Glomerular visceral epithelial cell (primary cell): ENCODE measurements at regions not wholly inside any gene's neighbourhood (a gene's known extent, or its start where the extent isn't known, plus 50 kb on each side); places are given as distances from the start of the nearest gene placed in this dataset.

Experiments used
- DNase-seq: peaks from one replicate; pipeline ENCODE4 v3.0.0-alpha.2; 2016; ENCODE audit errors: extremely low spot score

DNA sequence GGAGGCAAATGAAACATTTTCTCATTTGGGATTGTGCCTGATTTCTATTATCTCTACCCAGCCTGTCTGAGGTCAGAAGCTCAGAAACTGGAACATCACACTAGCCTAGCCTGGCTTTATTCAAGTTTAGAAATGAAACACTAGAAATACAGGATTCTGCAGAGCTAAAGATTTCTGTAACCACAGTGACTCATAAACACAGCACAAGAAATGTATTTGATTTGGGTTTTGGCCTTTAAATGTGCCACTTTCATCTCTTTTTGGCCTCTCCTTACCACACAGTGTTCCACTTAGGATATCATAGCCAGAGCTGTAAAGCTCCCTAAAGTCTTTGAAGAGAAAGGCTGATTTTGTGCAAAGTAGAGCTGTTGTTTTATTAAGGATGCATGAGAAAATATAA lies 307.5 kb downstream of the EMP1 start:
- DNase-seq: no peak

DNA sequence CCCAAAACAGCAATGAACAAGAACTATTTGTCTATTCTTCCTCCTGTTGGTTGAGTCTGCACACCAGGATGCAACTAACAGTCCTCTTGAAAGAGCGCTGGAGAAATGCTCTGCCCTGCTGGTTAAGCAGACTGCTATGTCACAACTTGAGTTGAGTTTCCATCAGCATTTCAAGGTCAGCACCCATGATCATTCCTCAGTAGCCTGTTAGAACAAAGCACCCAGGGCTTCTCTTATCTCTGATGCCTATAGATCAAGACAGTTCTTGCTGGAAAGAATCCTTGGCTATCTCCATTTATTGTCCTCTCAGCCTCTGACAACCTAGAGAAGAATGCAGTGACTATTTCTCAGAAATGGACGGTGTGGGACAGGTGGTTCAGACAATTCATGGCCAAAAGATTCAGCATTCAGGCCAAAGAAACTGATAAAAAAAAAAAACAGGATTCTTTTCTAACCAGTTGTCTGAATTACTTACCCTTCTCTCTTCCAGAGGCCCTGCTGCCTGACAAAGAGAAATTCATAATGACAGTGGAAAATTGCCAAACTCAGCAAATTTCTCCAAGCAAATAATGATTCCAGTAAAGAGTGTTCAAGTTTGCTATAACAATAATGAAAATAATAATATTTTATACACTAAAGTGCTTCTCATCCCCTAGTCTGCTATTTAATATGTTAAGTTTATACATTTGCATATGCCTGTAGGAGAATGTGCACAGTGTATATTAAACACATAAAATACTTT lies 306.7 kb downstream of the EMP1 start:
- no peak for DNase-seq

DNA sequence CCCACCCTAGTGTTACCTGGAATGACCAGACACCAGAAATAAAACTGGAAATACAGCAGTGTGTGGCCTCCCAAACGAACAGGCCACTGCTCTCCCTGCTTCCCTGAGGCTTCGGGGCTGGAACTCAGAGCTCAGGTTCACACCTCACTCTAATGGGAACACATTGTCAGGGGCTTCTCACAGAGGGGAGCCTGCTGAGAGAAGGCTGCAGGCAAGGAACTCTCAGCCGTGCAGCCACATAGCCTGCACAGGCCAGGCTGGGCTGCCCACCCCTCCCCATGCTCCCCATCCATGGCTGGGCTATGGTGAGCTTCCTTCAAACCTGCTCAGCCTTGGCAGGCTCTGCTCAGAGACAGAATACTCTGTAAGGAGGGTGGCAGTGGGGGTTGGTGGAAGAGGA lies 302.5 kb downstream of the EMP1 start:
- no peak for DNase-seq

DNA sequence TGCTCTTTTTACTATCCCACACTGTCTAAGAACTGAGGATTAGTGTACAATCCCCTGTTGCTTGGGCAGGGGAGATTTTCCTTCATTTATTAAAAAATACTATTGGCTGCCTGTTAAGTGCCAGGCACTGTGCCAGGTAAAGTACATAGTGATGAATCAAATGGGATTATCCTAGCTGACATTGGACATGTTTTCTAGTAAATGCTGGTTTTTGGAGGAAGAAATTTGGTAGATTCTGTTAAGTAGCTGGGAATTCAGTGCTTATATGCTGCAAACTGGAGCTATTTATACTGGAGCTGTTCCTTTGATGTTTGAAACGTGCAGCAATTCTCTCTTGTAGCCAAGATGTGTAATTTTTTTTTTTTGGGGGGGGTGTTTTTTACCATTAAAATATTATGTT lies 299.6 kb downstream of the EMP1 start:
- no peak for DNase-seq

DNA sequence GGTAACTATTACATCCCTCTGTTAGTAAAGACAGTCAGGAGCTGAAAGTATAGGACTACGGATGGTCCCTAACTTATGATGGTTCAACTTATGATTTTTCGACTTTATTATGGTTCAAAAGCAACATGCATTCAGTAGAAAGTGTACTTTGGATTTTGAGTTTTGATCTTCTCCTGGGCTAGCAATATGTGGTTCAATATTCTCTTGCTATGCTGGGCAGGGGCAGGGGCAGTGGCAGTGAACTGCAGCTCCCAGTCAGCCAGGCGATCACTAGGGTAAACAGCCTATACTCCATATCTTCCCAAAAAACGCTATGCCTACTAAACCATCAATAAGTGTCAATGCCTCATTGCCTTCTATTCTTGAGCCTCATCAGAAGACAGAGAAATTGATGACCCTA lies 292.7 kb downstream of the EMP1 start:
- no peak for DNase-seq

DNA sequence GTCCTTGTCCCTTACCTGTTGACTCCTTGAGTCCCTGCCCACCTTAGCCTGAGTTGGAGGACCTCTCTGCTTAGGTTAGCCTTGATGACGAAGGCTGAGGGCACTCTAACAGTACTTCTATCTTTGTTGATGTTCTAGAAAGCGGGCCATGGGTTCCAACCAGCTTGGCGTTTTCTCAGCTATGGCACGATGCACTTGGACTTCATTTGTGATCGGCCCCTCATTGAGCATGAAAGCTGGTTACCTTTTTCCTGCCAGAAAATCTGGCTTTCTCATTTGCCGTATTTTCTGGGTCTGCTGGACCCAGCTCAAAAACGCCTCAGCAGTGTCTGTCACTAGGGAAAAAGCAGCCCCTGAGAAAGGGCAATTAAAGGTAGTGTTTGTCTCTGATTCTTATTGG lies 290.8 kb downstream of the EMP1 start:
- DNase-seq: no peak

DNA sequence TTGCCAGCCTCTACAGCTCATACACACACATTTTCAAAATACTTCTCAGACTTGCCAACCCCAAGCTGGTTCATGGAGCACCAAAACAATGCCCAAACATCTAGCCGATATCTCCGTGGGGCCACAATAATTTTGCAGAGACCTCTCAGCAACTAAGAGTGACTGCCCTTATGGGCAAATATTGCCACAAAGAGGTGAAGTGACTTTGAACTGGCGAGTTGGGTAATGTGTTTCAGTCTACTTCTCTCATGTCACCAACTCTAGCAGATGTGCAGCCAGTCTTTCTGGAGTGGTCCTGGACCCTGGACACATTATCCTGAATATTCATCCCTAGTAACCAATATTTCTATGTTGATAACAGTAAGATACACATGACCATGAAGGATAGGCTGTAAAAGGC lies 290.3 kb downstream of the EMP1 start:
- no peak for DNase-seq

DNA sequence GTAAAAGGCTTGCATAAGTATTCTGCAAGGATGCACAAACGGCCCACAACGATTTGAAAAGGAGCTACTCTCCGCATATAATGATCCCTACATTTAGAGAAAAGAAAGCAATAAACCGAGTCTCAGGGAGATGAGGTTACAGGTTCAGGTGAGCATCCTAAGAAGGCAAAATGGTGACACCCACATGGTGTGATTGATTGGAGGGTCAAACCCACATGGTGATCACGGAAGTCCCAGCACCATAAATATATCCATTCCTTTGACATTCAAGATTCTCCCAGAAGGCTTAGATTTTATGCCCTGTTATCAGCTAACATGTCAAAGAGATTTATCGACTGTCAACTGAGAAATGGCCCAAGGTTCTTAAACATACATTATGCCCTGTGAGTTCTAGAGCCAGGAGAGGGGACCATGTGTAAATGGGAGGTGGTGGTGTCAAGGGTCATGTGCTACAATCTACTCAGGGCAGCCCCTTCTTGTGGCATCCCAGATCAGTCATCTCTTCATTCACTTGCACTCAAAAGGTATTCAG lies 282.2 kb downstream of the EMP1 start:
- DNase-seq: no peak

DNA sequence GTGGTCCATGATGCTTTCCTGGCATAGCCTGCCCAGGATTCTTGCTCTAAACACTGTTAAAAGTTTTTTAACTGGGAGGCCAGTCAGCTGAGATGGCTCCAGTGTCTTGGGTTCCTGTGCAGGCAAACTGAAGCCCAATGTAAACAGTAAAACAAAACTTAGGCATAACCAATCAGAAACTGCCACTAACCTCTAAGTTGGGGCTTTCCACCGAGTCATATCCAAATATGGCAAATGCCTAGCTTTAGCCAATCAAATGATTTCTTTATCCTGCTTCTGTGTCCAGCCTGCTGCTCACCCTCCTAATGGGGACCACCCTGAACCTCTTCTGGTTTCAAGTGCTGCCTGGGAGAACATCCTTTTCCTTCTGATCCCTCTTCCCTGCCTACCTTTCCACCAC lies 277.9 kb downstream of the EMP1 start:
- DNase-seq: no peak

DNA sequence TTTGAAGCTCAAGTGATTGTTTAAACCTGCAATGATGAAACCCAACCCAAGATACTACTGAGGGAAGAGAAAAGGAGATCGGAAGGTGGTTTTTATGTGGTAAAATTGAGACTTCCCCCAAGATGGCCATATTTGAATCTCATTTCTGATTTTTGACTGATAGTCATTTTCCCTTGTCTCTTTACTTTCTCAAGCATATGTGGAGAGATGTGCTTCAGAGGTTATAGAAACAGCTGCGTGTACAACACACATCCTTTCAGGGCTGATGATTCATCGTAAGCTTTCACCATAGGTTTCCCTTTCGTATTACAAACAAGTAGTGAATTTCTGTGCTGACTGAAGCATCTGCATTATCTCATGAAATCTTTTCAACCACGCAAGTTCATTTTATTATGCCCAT lies 276.2 kb downstream of the EMP1 start:
- DNase-seq: no peak

DNA sequence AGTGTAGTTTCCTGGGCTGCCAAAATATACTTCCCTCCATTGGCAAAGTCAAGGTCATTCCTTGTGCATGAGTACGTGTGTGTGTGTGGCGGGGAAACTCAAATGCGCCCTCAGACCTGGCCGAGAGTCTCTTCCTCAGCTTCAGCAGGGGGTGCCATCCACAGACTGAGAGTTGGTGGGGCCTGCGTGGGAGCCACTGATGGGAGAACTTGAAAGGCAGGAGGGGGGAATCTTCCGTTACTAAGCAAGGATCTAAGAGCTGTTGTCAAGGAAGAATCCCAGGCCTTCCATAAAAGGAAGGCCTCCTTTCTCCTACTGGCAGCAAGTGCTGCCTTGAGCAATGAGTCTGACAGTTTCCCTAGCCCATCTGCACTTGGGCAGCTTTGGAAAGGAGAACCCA lies 274.9 kb downstream of the EMP1 start:
- no peak for DNase-seq

DNA sequence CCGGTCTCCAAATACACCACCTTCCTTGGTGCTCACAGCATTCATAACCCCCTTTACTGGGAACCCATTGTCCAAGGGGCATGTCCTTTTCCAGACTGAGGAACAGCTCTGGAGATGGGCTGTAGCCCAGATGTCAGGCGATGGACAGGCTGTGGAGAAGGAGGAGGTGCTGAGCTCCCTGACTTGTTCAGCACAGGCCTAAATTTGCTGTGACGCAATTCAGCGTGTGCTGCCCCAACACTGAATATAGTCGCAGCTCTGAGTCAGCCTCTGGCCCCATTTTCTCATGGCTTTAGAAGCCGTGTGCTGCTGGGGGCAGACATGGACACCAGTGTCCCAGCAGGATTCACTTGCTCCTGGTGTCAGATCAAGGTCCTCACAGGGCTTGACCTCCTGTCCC lies 269.1 kb downstream of the EMP1 start:
- no peak for DNase-seq

DNA sequence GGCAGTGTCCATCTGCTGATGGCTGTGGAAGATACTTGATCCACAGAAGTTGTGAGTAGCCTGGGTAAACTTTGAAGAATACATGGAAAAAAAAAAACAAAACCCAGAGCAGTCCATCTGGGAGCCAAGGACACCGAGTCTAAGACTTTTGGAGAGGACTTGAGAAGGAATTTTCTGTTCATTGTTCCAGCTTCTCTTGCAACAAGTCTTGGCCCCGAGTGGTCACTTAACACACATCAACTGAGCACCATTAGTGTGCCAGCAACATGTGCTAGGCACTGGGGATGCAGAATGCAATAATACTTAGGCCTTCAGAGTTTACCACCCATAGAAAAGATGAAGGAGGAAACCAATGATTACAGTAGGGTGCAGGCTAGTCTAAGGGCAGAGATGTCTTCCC lies 266.7 kb downstream of the EMP1 start:
- DNase-seq: no peak

DNA sequence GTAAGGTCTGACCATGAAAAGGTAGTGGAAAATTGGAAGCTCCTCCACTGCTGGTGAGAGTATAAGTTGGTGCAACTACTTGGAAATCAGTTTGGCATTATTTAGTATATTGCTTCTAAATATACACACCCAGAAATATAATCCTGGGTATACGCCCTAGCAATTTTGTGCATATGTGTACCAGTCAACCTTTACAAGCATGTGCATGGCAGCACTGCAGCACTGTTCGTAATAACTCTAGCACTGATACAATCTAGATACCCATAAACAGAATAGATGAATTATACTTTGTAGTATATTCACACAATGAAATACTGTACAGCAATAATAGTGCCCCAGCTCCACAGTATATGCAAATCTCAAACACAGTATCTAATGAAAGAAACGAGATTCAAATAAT lies 265.9 kb downstream of the EMP1 start:
- DNase-seq: no peak

DNA sequence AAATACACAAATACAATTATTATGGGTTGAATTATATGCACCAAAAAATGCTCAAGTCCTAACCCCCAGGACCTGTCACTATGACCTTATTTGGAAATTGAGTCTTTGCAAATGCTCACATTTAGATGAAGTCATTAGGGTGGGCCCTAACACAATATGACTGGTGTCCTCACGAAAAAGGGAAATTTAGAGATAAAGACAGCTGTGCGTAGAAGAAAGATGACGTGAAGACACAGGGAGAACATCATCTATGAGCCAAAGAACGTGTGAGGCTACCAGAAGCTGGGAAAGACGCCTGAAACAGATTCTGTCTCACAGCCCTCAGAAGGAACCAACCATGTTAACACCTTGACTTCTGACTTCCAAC lies 259.2 kb downstream of the EMP1 start:
- DNase-seq: no peak

DNA sequence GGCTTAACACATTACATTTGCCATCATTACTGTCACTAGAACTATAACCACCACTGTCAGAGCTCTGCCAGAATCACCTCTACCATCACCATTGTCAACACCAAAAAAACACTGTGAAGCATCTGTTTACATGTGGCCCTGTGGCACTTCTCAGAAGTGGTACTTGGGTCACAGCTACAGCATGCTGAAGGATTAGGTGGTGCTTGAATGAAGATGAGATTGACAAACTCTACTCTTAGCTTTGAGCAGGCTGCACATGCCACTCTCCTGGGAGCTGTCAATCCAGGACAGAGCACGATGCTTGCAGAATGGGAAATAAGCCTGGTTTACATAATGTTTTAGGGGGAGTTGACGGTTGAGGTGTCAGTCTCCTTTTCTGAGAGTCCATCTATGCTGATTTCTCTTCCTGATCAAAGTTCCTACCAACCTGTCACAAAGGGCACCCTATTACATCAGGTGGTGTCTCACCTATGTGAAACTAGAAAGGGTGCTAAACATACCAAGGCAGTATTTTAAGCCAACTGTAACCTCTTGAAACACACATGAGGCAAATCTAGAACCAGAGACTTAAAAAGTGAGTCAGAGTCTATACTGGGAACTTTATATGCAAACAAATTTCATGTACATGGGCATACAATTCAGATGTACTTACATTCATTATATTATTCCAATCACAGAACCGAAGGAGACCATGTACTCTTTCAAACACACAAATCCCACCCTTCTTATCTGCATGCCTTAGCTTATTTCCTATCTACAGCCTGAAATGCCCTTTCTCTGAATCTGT lies 258.7 kb downstream of the EMP1 start:
- no peak for DNase-seq

DNA sequence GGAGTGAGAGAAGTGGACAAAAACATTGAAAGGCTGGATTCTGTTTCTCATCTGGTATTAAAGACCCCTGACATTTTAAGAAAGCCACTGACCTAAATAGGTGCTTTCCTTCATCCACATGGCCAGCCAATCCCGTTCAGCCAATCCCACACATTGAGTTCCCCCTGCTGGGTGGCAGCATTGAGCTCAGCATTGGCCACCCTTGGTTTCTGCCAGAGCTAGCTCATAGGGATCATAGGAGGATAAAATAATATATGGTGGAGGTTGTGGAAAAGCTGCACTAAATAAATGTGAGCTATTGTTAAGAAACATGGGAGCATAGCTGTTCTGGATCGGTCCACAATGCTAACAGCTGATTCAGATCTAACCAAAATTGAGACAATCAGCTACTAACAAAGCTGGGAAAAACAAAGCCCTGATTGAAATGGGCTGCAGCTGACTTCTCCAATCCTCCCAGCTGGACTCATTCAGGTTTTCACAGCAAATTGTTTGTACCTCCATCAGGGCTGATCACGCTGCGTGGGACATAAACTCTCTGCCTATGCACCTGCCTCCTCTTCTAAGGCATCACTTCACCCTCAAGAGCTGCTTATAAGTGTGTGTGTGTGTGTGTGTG lies 256.5 kb downstream of the EMP1 start:
- no peak for DNase-seq

DNA sequence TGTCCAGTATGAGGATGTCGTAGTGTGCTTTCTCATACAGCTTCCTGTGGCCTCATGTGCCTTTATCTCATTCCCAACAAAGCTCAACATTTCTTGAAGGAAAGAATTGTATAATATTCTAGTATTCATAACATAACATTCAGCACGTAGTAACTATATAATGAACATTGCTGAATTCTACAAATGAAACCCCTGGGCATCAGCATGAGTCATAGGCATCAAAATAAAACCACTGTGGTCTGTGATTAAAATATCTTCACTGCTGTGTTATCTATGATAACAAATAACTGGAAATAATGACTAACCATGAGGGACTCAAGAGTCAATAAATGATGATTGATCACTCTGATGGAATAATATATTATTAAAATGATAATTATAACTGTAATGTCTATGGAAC lies 255.2 kb downstream of the EMP1 start:
- no peak for DNase-seq

DNA sequence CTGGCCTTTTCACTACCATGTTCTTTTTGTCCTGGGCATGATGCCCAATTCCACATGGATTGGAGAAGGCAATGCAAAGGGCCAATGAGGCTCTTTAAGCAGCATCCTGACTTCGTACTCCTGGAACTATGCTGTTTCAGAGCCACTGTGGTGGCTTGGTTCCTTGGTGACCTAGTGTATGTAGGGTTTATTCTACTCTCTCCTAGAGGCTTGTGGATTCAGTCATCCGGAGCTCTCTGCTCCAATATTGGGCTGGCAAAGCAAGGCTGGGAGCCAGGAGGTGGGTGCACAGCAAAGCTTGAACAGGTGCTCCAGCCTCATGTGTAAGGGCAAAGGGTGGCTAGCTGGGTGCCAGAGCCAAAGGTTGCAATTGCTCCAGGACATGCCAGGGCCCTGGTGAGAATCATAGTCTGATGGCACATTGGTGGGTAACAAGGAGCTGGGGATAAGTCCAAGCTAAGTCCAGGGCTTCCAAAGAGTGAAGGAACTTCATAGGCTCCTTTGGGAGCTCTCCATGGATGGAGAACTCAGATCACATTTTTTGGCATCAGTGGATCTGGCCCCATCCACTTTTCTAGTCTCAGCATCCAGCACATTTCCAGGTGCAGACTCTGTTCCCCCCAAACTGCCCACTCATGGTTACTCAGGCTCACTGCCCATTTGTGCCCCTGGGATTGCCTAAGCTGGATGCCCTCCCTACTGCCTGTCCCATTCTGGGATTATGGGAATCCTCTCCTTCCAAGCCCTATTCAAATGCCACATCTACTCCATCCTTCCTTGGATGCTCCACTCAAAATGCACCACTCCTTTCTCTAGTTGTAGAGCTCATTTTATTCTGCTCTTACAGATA lies 253.9 kb downstream of the EMP1 start:
- no peak for DNase-seq

DNA sequence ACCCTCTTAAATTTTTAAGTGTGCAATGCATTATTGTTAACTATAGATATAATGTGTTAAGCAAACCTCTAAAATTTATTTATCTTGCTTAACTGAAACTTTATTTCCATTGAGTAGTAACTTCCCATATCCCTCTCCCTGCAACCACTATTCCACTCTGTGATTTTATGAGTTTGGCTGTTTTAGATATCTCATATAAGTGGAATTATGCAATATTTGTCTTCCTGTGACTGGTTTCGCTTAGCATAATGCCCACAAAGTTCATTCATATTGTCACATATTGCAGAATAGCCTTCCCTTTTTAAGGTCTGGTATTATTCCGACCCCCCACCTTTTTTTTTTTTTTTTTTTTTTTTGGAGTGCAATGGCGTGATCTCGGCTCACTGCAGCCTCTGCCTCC lies 247.6 kb downstream of the EMP1 start:
- DNase-seq: no peak

DNA sequence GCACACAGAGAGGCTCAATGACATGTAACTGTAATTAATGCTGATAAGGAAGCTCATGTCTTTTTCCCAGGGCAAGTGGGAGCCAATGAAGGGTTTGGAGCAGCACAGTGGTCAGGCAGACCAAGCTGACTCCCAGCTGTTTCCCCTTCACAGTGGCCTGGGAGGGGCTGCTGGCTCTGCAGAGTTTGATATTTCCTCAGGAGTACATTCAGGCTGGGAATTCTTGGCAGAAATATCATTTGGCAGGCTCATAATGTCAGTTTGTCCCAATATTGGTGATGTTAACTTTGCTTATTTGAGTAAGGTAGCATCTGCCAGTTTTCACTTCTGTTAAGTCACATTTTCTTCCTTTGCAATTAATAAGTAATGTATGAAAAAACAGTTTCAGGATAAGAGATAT lies 247.0 kb downstream of the EMP1 start:
- no peak for DNase-seq

DNA sequence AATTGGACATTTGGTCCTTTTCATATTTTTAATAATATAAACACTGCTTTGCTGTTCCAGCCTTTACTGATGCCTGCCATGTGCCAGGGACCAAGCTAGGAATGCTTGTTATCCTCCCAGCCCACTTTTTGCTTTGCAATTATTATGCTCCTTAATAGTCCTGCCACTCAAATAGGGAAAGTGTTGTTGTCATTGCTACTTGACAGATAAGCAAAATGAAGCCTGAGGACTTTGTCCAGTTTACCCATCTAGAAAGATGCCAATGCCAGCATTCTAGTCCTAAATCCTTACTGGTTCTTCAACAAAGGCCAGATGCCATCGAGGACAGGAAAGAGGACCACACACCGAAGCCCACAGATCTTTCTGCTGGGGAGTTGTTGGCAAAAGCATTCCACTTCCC lies 246.5 kb downstream of the EMP1 start:
- no peak for DNase-seq
